H9 (cell line): ENCODE measurements at regions not wholly inside any gene's neighbourhood (a gene's known extent, or its start where the extent isn't known, plus 50 kb on each side); places are given as distances from the start of the nearest gene placed in this dataset.

Experiments used
- DNase-seq: peaks from one replicate; pipeline ENCODE4 v3.0.0-alpha.2; 2017
- H2AFZ ChIP-seq: one replicate; pipeline ENCODE4 v1.6.1; 2013; ENCODE audit warnings: mild to moderate bottlenecking, low read length, control low read depth, moderate library complexity
- H2AK5ac ChIP-seq: 2 replicates; pipeline ENCODE4 v1.6.1; 2013; ENCODE audit warnings: low read length, control low read depth, mixed read lengths; ENCODE audit not compliant: insufficient read length
- H2BK120ac ChIP-seq: one replicate; pipeline ENCODE4 v1.6.1; 2013; ENCODE audit warnings: low read depth, mild to moderate bottlenecking, low read length, control low read depth, inconsistent platforms; ENCODE audit not compliant: poor library complexity, severe bottlenecking
- H2BK12ac ChIP-seq: 2 replicates; pipeline ENCODE4 v1.6.1; 2013; ENCODE audit warnings: low read length, control low read depth, mixed read lengths, low read depth; ENCODE audit not compliant: insufficient read length
- H2BK15ac ChIP-seq: 2 replicates; pipeline ENCODE4 v1.6.1; 2013; ENCODE audit warnings: low read depth, low read length, control low read depth
- H2BK20ac ChIP-seq: one replicate; pipeline ENCODE4 v1.6.1; 2013; ENCODE audit warnings: low read depth, mild to moderate bottlenecking, low read length, control low read depth, inconsistent platforms; ENCODE audit not compliant: poor library complexity, severe bottlenecking
- H2BK5ac ChIP-seq: 2 replicates; pipeline ENCODE4 v1.6.1; 2013; ENCODE audit warnings: low read length, control low read depth, mixed read lengths; ENCODE audit not compliant: insufficient read length
- H3K14ac ChIP-seq: 2 replicates; pipeline ENCODE4 v1.6.1; 2013; ENCODE audit warnings: low read length, control low read depth; ENCODE audit not compliant: insufficient read depth
- H3K18ac ChIP-seq: 2 replicates; pipeline ENCODE4 v1.6.1; 2013; ENCODE audit warnings: low read depth, mild to moderate bottlenecking, mixed read lengths, low read length, control low read depth; ENCODE audit not compliant: insufficient read length
- H3K23ac ChIP-seq: 2 replicates; pipeline ENCODE4 v1.6.1; 2013; ENCODE audit warnings: low read length, control low read depth, mixed read lengths, low read depth; ENCODE audit not compliant: insufficient read length
- H3K23me2 ChIP-seq: 2 replicates; pipeline ENCODE4 v1.6.1; 2013; ENCODE audit warnings: low read depth, mild to moderate bottlenecking, mixed read lengths, low read length, control low read depth; ENCODE audit not compliant: insufficient read length, poor library complexity, severe bottlenecking
- H3K27ac ChIP-seq: 2 replicates; pipeline ENCODE4 v1.5.1; 2013; ENCODE audit warnings: low read length, control low read depth, mixed read lengths, low read depth; ENCODE audit not compliant: insufficient read length
- H3K27me3 ChIP-seq: 2 replicates; pipeline ENCODE4 v1.6.1; 2013; ENCODE audit warnings: low read length, control low read depth, inconsistent platforms; ENCODE audit not compliant: insufficient read depth
- H3K4ac ChIP-seq: 2 replicates; pipeline ENCODE4 v1.6.1; 2013; ENCODE audit warnings: low read depth, mild to moderate bottlenecking, control low read depth, inconsistent platforms, low read length, moderate library complexity
- H3K4me1 ChIP-seq: 2 replicates; pipeline ENCODE4 v1.6.1; 2013; ENCODE audit warnings: low read length, control low read depth, inconsistent platforms; ENCODE audit not compliant: insufficient read depth
- H3K4me2 ChIP-seq: 2 replicates; pipeline ENCODE4 v1.6.1; 2013; ENCODE audit warnings: low read length, control low read depth, mixed read lengths; ENCODE audit not compliant: insufficient read length, insufficient read depth
- H3K56ac ChIP-seq: 2 replicates; pipeline ENCODE4 v1.6.1; 2013; ENCODE audit warnings: low read depth, mild to moderate bottlenecking, mixed read lengths, low read length, control low read depth; ENCODE audit not compliant: insufficient read length
- H3K79me1 ChIP-seq: 2 replicates; pipeline ENCODE4 v1.6.1; 2013; ENCODE audit warnings: low read depth, mild to moderate bottlenecking, moderate library complexity, low read length, control low read depth, inconsistent platforms; ENCODE audit not compliant: insufficient read depth, poor library complexity, severe bottlenecking
- H3K79me2 ChIP-seq: 2 replicates; pipeline ENCODE4 v1.6.1; 2013; ENCODE audit warnings: low read length, control low read depth, inconsistent platforms; ENCODE audit not compliant: insufficient read depth
- H3K9ac ChIP-seq: 2 replicates; pipeline ENCODE4 v1.6.1; 2013; ENCODE audit warnings: low read length, control low read depth, mixed read lengths; ENCODE audit not compliant: insufficient read length; ENCODE audit errors: extremely low read depth
- H3K9me3 ChIP-seq: one replicate; pipeline ENCODE4 v1.6.1; 2013; ENCODE audit warnings: low read depth, low read length, inconsistent platforms; ENCODE audit not compliant: control insufficient read depth
- H3T11ph ChIP-seq: one replicate; pipeline ENCODE4 v1.6.1; 2013; ENCODE audit warnings: mild to moderate bottlenecking, low read length, control low read depth, inconsistent platforms
- H4K20me1 ChIP-seq: one replicate; pipeline ENCODE4 v1.6.1; 2013; ENCODE audit not compliant: control insufficient read depth, insufficient read length, insufficient read depth
- H4K5ac ChIP-seq: 2 replicates; pipeline ENCODE4 v1.6.1; 2013; ENCODE audit warnings: low read depth, mild to moderate bottlenecking, mixed read lengths, low read length, control low read depth; ENCODE audit not compliant: insufficient read length
- H4K8ac ChIP-seq: replicated peaks from 2 replicates; pipeline ENCODE4 v1.6.1; 2013; ENCODE audit warnings: low read length, control low read depth, mixed read lengths, low read depth; ENCODE audit not compliant: insufficient read length
- H4K91ac ChIP-seq: 2 replicates; pipeline ENCODE4 v1.6.1; 2013; ENCODE audit warnings: low read depth, mild to moderate bottlenecking, moderate library complexity, mixed read lengths, low read length, control low read depth; ENCODE audit not compliant: insufficient read length
- H3K27ac Mint-ChIP-seq, 3 experiments: 2 replicates in 2 of 3; 3 replicates in 1 of 3; pipeline ENCODE4 v1.8.0; 2020 to 2021; ENCODE audit warnings: mixed read lengths in 3 of 3, mild to moderate bottlenecking in 1 of 3, moderate library complexity in 1 of 3
- H3K27me3 Mint-ChIP-seq: 2 replicates; pipeline ENCODE4 v1.8.0; 2021; ENCODE audit warnings: low read depth, mild to moderate bottlenecking, moderate library complexity, mixed read lengths
- H3K36me3 Mint-ChIP-seq, 3 experiments: 2 replicates in 2 of 3; 3 replicates in 1 of 3; pipeline ENCODE4 v1.8.0; 2020 to 2021; ENCODE audit warnings: low read depth in 3 of 3, mixed read lengths in 3 of 3; ENCODE audit not compliant: insufficient read depth in 1 of 3
- H3K4me1 Mint-ChIP-seq, 2 experiments: 2 replicates each; pipeline ENCODE4 v1.8.0; 2020; ENCODE audit warnings: mixed read lengths in 2 of 2
- H3K4me3 Mint-ChIP-seq, 2 experiments: 2 replicates in 1 of 2; 3 replicates in 1 of 2; pipeline ENCODE4 v1.8.0; 2020 to 2021; ENCODE audit warnings: mild to moderate bottlenecking in 2 of 2, mixed read lengths in 2 of 2, moderate library complexity in 1 of 2
- H3K9me3 Mint-ChIP-seq, 2 experiments: 2 replicates in 1 of 2; 3 replicates in 1 of 2; pipeline ENCODE4 v1.8.0; 2020; ENCODE audit warnings: mild to moderate bottlenecking in 2 of 2, mixed read lengths in 2 of 2, moderate library complexity in 1 of 2
- WGBS: extraction: QIAGEN DNeasy Blood & Tissue Kit; methylation state at CpG from one replicate; pipeline ENCODE4 v1.1.7; 2013; ENCODE audit warnings: missing lambda C conversion rate, low lambda C conversion rate, mixed read lengths; ENCODE audit not compliant: insufficient read length; ENCODE audit errors: extremely low coverage; 5-methylcytosine and 5-hydroxymethylcytosine counted together
- TF ChIP-seq, protein P1 (sequence below): fragments of 200-600 bp; sonication (generic); conservative IDR thresholded peaks from 3 replicates; pipeline ENCODE4 v1.8.0; 2021; ENCODE audit warnings: antibody characterized with exemption, mild to moderate bottlenecking

DNA sequence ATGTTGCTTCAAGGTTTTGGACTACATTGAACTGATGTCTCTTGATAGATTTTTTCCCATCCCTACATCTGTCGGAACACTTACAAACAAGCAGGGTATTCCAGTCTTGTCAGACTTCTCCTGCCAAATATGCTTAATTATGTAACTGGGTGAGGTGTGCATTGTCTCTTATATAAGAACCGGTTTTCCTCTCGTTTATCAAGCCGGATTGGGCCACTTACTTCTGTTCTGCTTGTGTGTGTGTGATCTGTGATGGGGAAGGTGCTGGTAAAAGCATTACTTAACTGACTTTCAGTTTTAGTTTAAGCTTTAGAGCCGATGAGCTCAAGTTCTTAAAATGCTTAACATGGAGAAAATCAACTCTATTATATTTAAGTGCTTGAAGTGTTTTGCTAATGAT is 57.9 kb downstream of the OTUD1 start:
- H2BK12ac ChIP-seq = no peak overlapping the region
- no peak overlapping the region for H2AK5ac ChIP-seq
- Mint-ChIP-seq H3K4me1 (no peaks in the 10 kb centered on the region; a peak in 1 of 4 replicates), H3K36me3 (no peaks in the 10 kb centered on the region), H3K27me3 (no peaks in the 10 kb centered on the region; the same call in 1 of the 2 replicates), H3K4me3 (no peak overlapping the region), H3K27ac (no peak overlapping the region), H3K9me3 (no peaks in the 10 kb centered on the region)
- TF ChIP-seq, protein P1, sequence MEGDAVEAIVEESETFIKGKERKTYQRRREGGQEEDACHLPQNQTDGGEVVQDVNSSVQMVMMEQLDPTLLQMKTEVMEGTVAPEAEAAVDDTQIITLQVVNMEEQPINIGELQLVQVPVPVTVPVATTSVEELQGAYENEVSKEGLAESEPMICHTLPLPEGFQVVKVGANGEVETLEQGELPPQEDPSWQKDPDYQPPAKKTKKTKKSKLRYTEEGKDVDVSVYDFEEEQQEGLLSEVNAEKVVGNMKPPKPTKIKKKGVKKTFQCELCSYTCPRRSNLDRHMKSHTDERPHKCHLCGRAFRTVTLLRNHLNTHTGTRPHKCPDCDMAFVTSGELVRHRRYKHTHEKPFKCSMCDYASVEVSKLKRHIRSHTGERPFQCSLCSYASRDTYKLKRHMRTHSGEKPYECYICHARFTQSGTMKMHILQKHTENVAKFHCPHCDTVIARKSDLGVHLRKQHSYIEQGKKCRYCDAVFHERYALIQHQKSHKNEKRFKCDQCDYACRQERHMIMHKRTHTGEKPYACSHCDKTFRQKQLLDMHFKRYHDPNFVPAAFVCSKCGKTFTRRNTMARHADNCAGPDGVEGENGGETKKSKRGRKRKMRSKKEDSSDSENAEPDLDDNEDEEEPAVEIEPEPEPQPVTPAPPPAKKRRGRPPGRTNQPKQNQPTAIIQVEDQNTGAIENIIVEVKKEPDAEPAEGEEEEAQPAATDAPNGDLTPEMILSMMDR = no peak
- no peak overlapping the region for H4K5ac ChIP-seq
- no peak overlapping the region for H3T11ph ChIP-seq
- no peak overlapping the region for H2BK20ac ChIP-seq
- H3K4me1 ChIP-seq = no peaks in the 10 kb centered on the region
- no peak overlapping the region for H4K91ac ChIP-seq
- H3K9me3 ChIP-seq = no peaks in the 10 kb centered on the region
- H2BK5ac ChIP-seq = no peak overlapping the region
- H2BK120ac ChIP-seq = no peak overlapping the region
- no peak overlapping the region for H4K8ac ChIP-seq
- no peak overlapping the region for H2AFZ ChIP-seq
- H3K4ac ChIP-seq = no peak overlapping the region
- H3K56ac ChIP-seq = no peak overlapping the region
- no peak overlapping the region for H3K14ac ChIP-seq
- no peaks in the 10 kb centered on the region for H3K79me1 ChIP-seq
- H3K23ac ChIP-seq = no peak overlapping the region
- H3K18ac ChIP-seq = no peak overlapping the region
- H3K9ac ChIP-seq = no peak overlapping the region
- H3K79me2 ChIP-seq = no peaks in the 10 kb centered on the region
- no peak for DNase-seq
- WGBS = no CpG with 5 or more reads among the region's 5 CpGs
- no peaks in the 10 kb centered on the region for H3K27me3 ChIP-seq
- H3K27ac ChIP-seq = no peak overlapping the region
- no peak overlapping the region for H2BK15ac ChIP-seq
- no peaks in the 10 kb centered on the region for H4K20me1 ChIP-seq
- no peak overlapping the region for H3K4me2 ChIP-seq
- H3K23me2 ChIP-seq = no peaks in the 10 kb centered on the region
